RWPE2 (cell line): ENCODE measurements at regions not wholly inside any gene's neighbourhood (a gene's known extent, or its start where the extent isn't known, plus 50 kb on each side); places are given as distances from the start of the nearest gene placed in this dataset.
A peak's percentile ranks its signal among the peaks of the same experiment; 100 is the strongest.

Experiments
- ATAC-seq: fragments of 200-7000 bp; cut with Tn5 transposase; 3 replicates; pipeline ENCODE4 v1.9.1; 2021; ENCODE audit warnings: low read depth
- DNase-seq: peaks from one replicate; pipeline ENCODE4 v3.0.0-alpha.2; 2020; ENCODE audit warnings: low spot score
- H3K27ac ChIP-seq: fragments of 450-650 bp; 2 replicates; pipeline ENCODE4 v1.5.1; 2017; ENCODE audit warnings: mild to moderate bottlenecking; ENCODE audit not compliant: poor library complexity, severe bottlenecking
- H3K27me3 ChIP-seq: fragments of 250-450 bp; sonication (Bioruptor Pico); 2 replicates; pipeline ENCODE4 v1.5.1; 2021; ENCODE audit warnings: mild to moderate bottlenecking, moderate library complexity; ENCODE audit not compliant: insufficient read depth, poor library complexity, severe bottlenecking
- H3K36me3 ChIP-seq: fragments of 250-450 bp; sonication (Bioruptor Pico); 2 replicates; pipeline ENCODE4 v1.5.1; 2020; ENCODE audit warnings: low read depth, mild to moderate bottlenecking, moderate library complexity
- H3K4me1 ChIP-seq: fragments of 250-450 bp; sonication (Bioruptor Pico); 2 replicates; pipeline ENCODE4 v1.5.1; 2021; ENCODE audit warnings: mild to moderate bottlenecking, moderate library complexity; ENCODE audit not compliant: insufficient read depth, poor library complexity, severe bottlenecking
- H3K4me3 ChIP-seq: fragments of 250-450 bp; sonication (Bioruptor Pico); 2 replicates; pipeline ENCODE4 v1.5.1; 2021; ENCODE audit warnings: mild to moderate bottlenecking, moderate library complexity; ENCODE audit not compliant: severe bottlenecking
- H3K9me3 ChIP-seq: fragments of 250-450 bp; sonication (Bioruptor Pico); 2 replicates; pipeline ENCODE4 v1.5.1; 2021; ENCODE audit warnings: mild to moderate bottlenecking, moderate library complexity; ENCODE audit not compliant: severe bottlenecking
- CTCF ChIP-seq: fragments of 450-650 bp; IDR thresholded peaks from one replicate; pipeline ENCODE4 v1.5.1; 2017; ENCODE audit warnings: mild to moderate bottlenecking, moderate library complexity; ENCODE audit not compliant: poor library complexity, severe bottlenecking

DNA sequence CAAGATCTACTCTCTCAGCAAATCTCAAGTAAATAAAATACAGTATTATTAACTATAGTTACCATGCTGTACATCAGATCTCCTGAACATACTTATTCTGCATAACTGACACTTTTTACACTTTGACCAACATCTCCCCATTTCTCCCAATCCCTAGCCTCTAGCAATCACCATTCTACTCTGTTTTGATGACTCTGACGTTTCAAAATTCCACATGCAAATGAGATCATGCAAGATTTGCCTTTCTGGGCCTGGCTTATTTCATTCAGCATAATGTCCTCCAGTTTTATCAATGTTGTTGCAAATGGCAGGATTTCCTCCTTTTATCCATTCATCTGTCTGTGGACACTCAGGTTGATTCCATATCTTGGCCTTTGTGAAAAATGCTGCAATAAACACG lies 266.3 kb downstream of the RFPL4B start:
- no peaks in the 10 kb centered on the region for H3K9me3 ChIP-seq
- no peak overlapping the region for H3K4me3 ChIP-seq
- TF ChIP-seq CTCF: no peak
- no peaks in the 10 kb centered on the region for H3K27me3 ChIP-seq
- no peak overlapping the region for H3K27ac ChIP-seq
- H3K36me3 ChIP-seq: no peaks in the 10 kb centered on the region
- ATAC-seq (no peak), DNase-seq (no peak)
- H3K4me1 ChIP-seq: no peaks in the 10 kb centered on the region

GRCh38 chr6:112618849-112619248 lies 271.7 kb downstream of the RFPL4B start:
- no peaks in the 10 kb centered on the region for H3K9me3 ChIP-seq
- no peak for DNase-seq
- no peaks in the 10 kb centered on the region for H3K36me3 ChIP-seq
- no peaks in the 10 kb centered on the region for H3K4me1 ChIP-seq
- no peak overlapping the region for H3K27ac ChIP-seq
- no peak for TF ChIP-seq CTCF
- H3K4me3 ChIP-seq: no peak overlapping the region
- no peaks in the 10 kb centered on the region for H3K27me3 ChIP-seq
- no peak for ATAC-seq

GRCh38 chr6:112620812-112621569 lies 273.9 kb downstream of the RFPL4B start:
- Histone ChIP-seq H3K27me3 (no peaks in the 10 kb centered on the region), H3K4me1 (no peaks in the 10 kb centered on the region), H3K27ac (no peak overlapping the region), H3K9me3 (no peaks in the 10 kb centered on the region), H3K36me3 (no peaks in the 10 kb centered on the region), H3K4me3 (no peak overlapping the region)
- no peak for TF ChIP-seq CTCF
- DNase-seq: no peak
- ATAC-seq: peak; percentile 58; the same call in 2 of the 3 replicates

DNA sequence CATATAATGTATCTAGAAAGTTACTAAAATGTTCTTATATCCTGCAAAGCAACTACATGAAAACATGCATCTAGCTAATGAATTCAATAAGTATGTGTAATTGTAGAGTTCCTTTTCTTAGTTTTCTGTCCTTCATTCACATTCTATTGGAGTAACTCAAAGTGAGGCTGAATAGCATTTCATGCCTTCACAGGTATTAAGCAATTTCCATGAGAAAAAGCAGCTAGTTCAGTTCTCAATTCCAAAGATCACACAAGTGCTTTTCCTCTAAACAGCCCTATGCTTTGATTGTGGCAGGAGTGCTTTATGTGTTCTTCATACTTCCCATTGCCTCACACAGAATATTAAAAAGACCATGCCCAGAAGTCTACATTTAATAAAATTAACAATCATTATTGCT lies 274.9 kb downstream of the RFPL4B start:
- no peak for TF ChIP-seq CTCF
- no peak for ATAC-seq
- Histone ChIP-seq H3K4me1 (no peaks in the 10 kb centered on the region), H3K27me3 (no peaks in the 10 kb centered on the region), H3K36me3 (no peaks in the 10 kb centered on the region), H3K9me3 (no peaks in the 10 kb centered on the region), H3K4me3 (no peak overlapping the region), H3K27ac (no peak overlapping the region)
- DNase-seq: no peak

- ATAC-seq: no peak
- no peak for DNase-seq
- Histone ChIP-seq H3K9me3 (no peaks in the 10 kb centered on the region), H3K36me3 (no peaks in the 10 kb centered on the region), H3K4me3 (no peak overlapping the region), H3K27ac (no peak overlapping the region), H3K4me1 (no peaks in the 10 kb centered on the region), H3K27me3 (no peaks in the 10 kb centered on the region)
- TF ChIP-seq CTCF: no peak
Observed at GRCh38 chr6:112626468-112627082, 279.4 kb downstream of the RFPL4B start.
